ENCODE measurements at regions not wholly inside any gene's neighbourhood (a gene's known extent, or its start where the extent isn't known, plus 50 kb on each side); places are given as distances from the start of the nearest gene placed in this dataset.

- DNase-seq (ENCODE audit: extremely low spot score), result no peak
- CTCF ChIA-PET, result no interaction called here
- POLR2A ChIA-PET, result no interaction called here
- TF ChIP-seq CTBP1 (IDR thresholded peaks at IDR 0.05; ENCODE audit: borderline replicate concordance), result no peak
- TF ChIP-seq FOXM1 (IDR thresholded peaks at IDR 0.05; ENCODE audit: borderline replicate concordance), result no peak
- no peak for TF ChIP-seq TARDBP (IDR thresholded peaks at IDR 0.05)
- TF ChIP-seq L3MBTL2 (conservative IDR thresholded peaks at IDR 0.05), result no peak
- no peak for TF ChIP-seq PKNOX1 (IDR thresholded peaks at IDR 0.05)
- no peak for TF ChIP-seq NFRKB (IDR thresholded peaks at IDR 0.05)
These were observed 111.7 kb upstream of the STEAP1B start for GRCh38 chr7:22611758-22612079.

GRCh38 chr7:22610951-22611757, 111.2 kb upstream of the STEAP1B start:
- TF ChIP-seq LEF1 (IDR thresholded peaks at IDR 0.05; ENCODE audit: borderline replicate concordance) (no peak), PKNOX1 (IDR thresholded peaks at IDR 0.05) (no peak), FOXK2 (IDR thresholded peaks at IDR 0.05) (no peak), FOXM1 (IDR thresholded peaks at IDR 0.05; ENCODE audit: borderline replicate concordance) (no peak), SUZ12 (IDR thresholded peaks at IDR 0.05) (no peak), BHLHE40 (IDR thresholded peaks at IDR 0.05; ENCODE audit: borderline replicate concordance) (no peak), HDGF (IDR thresholded peaks at IDR 0.05; ENCODE audit: borderline replicate concordance) (no peak), ARNT (IDR thresholded peaks at IDR 0.05) (no peak), CTBP1 (IDR thresholded peaks at IDR 0.05; ENCODE audit: borderline replicate concordance) (no peak), L3MBTL2 (conservative IDR thresholded peaks at IDR 0.05) (no peak), FOXA1 (IDR thresholded peaks at IDR 0.05) (no peak)
- DNase-seq (ENCODE audit: extremely low spot score), result no peak
- CTCF ChIA-PET, result no interaction called here
- POLR2A ChIA-PET, result no interaction called here

- TF ChIP-seq FOXM1 (IDR thresholded peaks at IDR 0.05; ENCODE audit: borderline replicate concordance) (no peak), LEF1 (IDR thresholded peaks at IDR 0.05; ENCODE audit: borderline replicate concordance) (no peak), TARDBP (IDR thresholded peaks at IDR 0.05) (no peak), FOXA1 (IDR thresholded peaks at IDR 0.05) (no peak), PKNOX1 (IDR thresholded peaks at IDR 0.05) (no peak), FOXK2 (IDR thresholded peaks at IDR 0.05) (no peak), CTBP1 (IDR thresholded peaks at IDR 0.05; ENCODE audit: borderline replicate concordance) (no peak), ARNT (IDR thresholded peaks at IDR 0.05) (no peak), NFRKB (IDR thresholded peaks at IDR 0.05) (no peak), SP1 (IDR thresholded peaks at IDR 0.05) (no peak), L3MBTL2 (conservative IDR thresholded peaks at IDR 0.05) (no peak), ZNF384 (IDR thresholded peaks at IDR 0.05) (no peak), ELF4 (IDR thresholded peaks at IDR 0.05) (no peak)
- no peak for DNase-seq (ENCODE audit: extremely low spot score)
- POLR2A ChIA-PET, result no interaction called here
- CTCF ChIA-PET, result no interaction called here
These were observed 110.3 kb upstream of the STEAP1B start for GRCh38 chr7:22610263-22610662.

- DNase-seq (ENCODE audit: extremely low spot score), result no peak
- no peak for TF ChIP-seq SUZ12 (IDR thresholded peaks at IDR 0.05)
- TF ChIP-seq CTBP1 (IDR thresholded peaks at IDR 0.05; ENCODE audit: borderline replicate concordance), result no peak
- TF ChIP-seq ARNT (IDR thresholded peaks at IDR 0.05), result no peak
- TF ChIP-seq ELF4 (IDR thresholded peaks at IDR 0.05), result no peak
- no peak for TF ChIP-seq TARDBP (IDR thresholded peaks at IDR 0.05)
- TF ChIP-seq BHLHE40 (IDR thresholded peaks at IDR 0.05; ENCODE audit: borderline replicate concordance), result no peak
- no peak for TF ChIP-seq PKNOX1 (IDR thresholded peaks at IDR 0.05)
- TF ChIP-seq ZNF384 (IDR thresholded peaks at IDR 0.05), result no peak
- TF ChIP-seq FOXM1 (IDR thresholded peaks at IDR 0.05; ENCODE audit: borderline replicate concordance), result no peak
- TF ChIP-seq LEF1 (IDR thresholded peaks at IDR 0.05; ENCODE audit: borderline replicate concordance), result no peak
- ChIA-PET CTCF (no interaction called here), POLR2A (no interaction called here)
These were observed 107.2 kb upstream of the STEAP1B start for GRCh38 chr7:22607180-22607579.

- CTCF ChIA-PET, result no interaction called here
- TF ChIP-seq SUZ12 (IDR thresholded peaks at IDR 0.05), result no peak
- TF ChIP-seq FOXM1 (IDR thresholded peaks at IDR 0.05; ENCODE audit: borderline replicate concordance), result no peak
- TF ChIP-seq L3MBTL2 (conservative IDR thresholded peaks at IDR 0.05), result no peak
- TF ChIP-seq BHLHE40 (IDR thresholded peaks at IDR 0.05; ENCODE audit: borderline replicate concordance), result no peak
- no peak for TF ChIP-seq SP1 (IDR thresholded peaks at IDR 0.05)
- no peak for TF ChIP-seq ELF4 (IDR thresholded peaks at IDR 0.05)
- no peak for TF ChIP-seq FOXA1 (IDR thresholded peaks at IDR 0.05)
- TF ChIP-seq HDGF (IDR thresholded peaks at IDR 0.05; ENCODE audit: borderline replicate concordance), result no peak
- POLR2A ChIA-PET, result no interaction called here
- DNase-seq (ENCODE audit: extremely low spot score), result no peak
These were observed 104.3 kb upstream of the STEAP1B start for GRCh38 chr7:22604246-22604645.

All from HEK293T (cell line).